ENCODE measurements at regions not wholly inside any gene's neighbourhood (a gene's known extent, or its start where the extent isn't known, plus 50 kb on each side); places are given as distances from the start of the nearest gene placed in this dataset.
"Not testable (repeated sequence)": the region's sequence is repeated elsewhere in the genome, so short reads cannot be mapped to it uniquely, and the experiment has no call there.

- no peak overlapping the region for H3K27ac ChIP-seq (ENCODE audit: insufficient read depth, low read length)
- no peak overlapping the region for H3K4me3 ChIP-seq (replicated peaks in 1 of 4; ENCODE audit: control extremely low read depth in 1 of 4, insufficient read depth in 1 of 4, low read depth in 3 of 4, low read length in 4 of 4)
- no peaks in the 10 kb centered on the region for H3K36me3 ChIP-seq (ENCODE audit: control insufficient read depth, insufficient read depth, low read length)
- no peaks in the 10 kb centered on the region for H3K79me2 ChIP-seq (ENCODE audit: control insufficient read depth, insufficient read depth, low read length)
- H3K9me3 ChIP-seq (ENCODE audit: control insufficient read depth, insufficient read depth, low read depth, low read length): no peaks in the 10 kb centered on the region
- H3K4me1 ChIP-seq (ENCODE audit: control insufficient read depth, extremely low read depth, insufficient read depth, low read length): no peaks in the 10 kb centered on the region
- no peak for TF ChIP-seq CTCF (conservative IDR thresholded peaks at IDR 0.05 in 1 of 2, IDR thresholded peaks at IDR 0.05 in 1 of 2; ENCODE audit: low read depth in 1 of 2, low read length in 2 of 2)
- TF ChIP-seq EZH2 (IDR thresholded peaks at IDR 0.05; ENCODE audit: low read length, missing control alignments): no peak
- H3K4me2 ChIP-seq (ENCODE audit: extremely low read depth, insufficient read depth, low read length): no peak overlapping the region
- DNase-seq (ENCODE audit: low read depth in 2 of 2): no peak
- H2AFZ ChIP-seq (ENCODE audit: low read length): no peak overlapping the region
- H3K9ac ChIP-seq (ENCODE audit: insufficient read depth, low read length): no peak overlapping the region
- H4K20me1 ChIP-seq (ENCODE audit: control insufficient read depth, extremely low read depth, insufficient read depth, low read length): no peaks in the 10 kb centered on the region
- H3K27me3 ChIP-seq (ENCODE audit: control insufficient read depth, insufficient read depth, low read length): no peaks in the 10 kb centered on the region
Observed at GRCh38 chr11:106552694-106553203, 465.5 kb downstream of the GUCY1A2 start.

- Histone ChIP-seq H3K4me3 (replicated peaks in 1 of 4; ENCODE audit: control extremely low read depth in 1 of 4, insufficient read depth in 1 of 4, low read depth in 3 of 4, low read length in 4 of 4) (no peak overlapping the region), H3K9me3 (ENCODE audit: control insufficient read depth, insufficient read depth, low read depth, low read length) (no peaks in the 10 kb centered on the region), H3K27me3 (ENCODE audit: control insufficient read depth, insufficient read depth, low read length) (no peaks in the 10 kb centered on the region), H3K4me2 (ENCODE audit: extremely low read depth, insufficient read depth, low read length) (no peak overlapping the region), H3K27ac (ENCODE audit: insufficient read depth, low read length) (no peak overlapping the region), H4K20me1 (ENCODE audit: control insufficient read depth, extremely low read depth, insufficient read depth, low read length) (no peaks in the 10 kb centered on the region), H3K9ac (ENCODE audit: insufficient read depth, low read length) (no peak overlapping the region), H2AFZ (ENCODE audit: low read length) (no peak overlapping the region), H3K36me3 (ENCODE audit: control insufficient read depth, insufficient read depth, low read length) (no peaks in the 10 kb centered on the region), H3K4me1 (ENCODE audit: control insufficient read depth, extremely low read depth, insufficient read depth, low read length) (no peaks in the 10 kb centered on the region), H3K79me2 (ENCODE audit: control insufficient read depth, insufficient read depth, low read length) (no peaks in the 10 kb centered on the region)
- DNase-seq (ENCODE audit: low read depth in 2 of 2): no peak
- TF ChIP-seq EZH2 (IDR thresholded peaks at IDR 0.05; ENCODE audit: low read length, missing control alignments) (no peak), CTCF (conservative IDR thresholded peaks at IDR 0.05 in 1 of 2, IDR thresholded peaks at IDR 0.05 in 1 of 2; ENCODE audit: low read depth in 1 of 2, low read length in 2 of 2) (no peak)
Observed at GRCh38 chr11:106553304-106553703, 465.0 kb downstream of the GUCY1A2 start.

GRCh38 chr11:106555566-106556250, 462.6 kb downstream of the GUCY1A2 start:
- H3K79me2 ChIP-seq (ENCODE audit: control insufficient read depth, insufficient read depth, low read length); H4K20me1 ChIP-seq (ENCODE audit: control insufficient read depth, extremely low read depth, insufficient read depth, low read length); H3K9ac ChIP-seq (ENCODE audit: insufficient read depth, low read length); H3K27ac ChIP-seq (ENCODE audit: insufficient read depth, low read length); H3K27me3 ChIP-seq (ENCODE audit: control insufficient read depth, insufficient read depth, low read length); H3K4me1 ChIP-seq (ENCODE audit: control insufficient read depth, extremely low read depth, insufficient read depth, low read length); H3K9me3 ChIP-seq (ENCODE audit: control insufficient read depth, insufficient read depth, low read depth, low read length); H3K36me3 ChIP-seq (ENCODE audit: control insufficient read depth, insufficient read depth, low read length); DNase-seq (ENCODE audit: low read depth in 2 of 2); H3K4me3 ChIP-seq (replicated peaks in 1 of 4; ENCODE audit: control extremely low read depth in 1 of 4, insufficient read depth in 1 of 4, low read depth in 3 of 4, low read length in 4 of 4); H3K4me2 ChIP-seq (ENCODE audit: extremely low read depth, insufficient read depth, low read length); H2AFZ ChIP-seq (ENCODE audit: low read length): not testable (repeated sequence)
